Ureter (tissue), 1 donor: ENCODE measurements at regions not wholly inside any gene's neighbourhood (a gene's known extent, or its start where the extent isn't known, plus 50 kb on each side); places are given as distances from the start of the nearest gene placed in this dataset.
"Not testable (repeated sequence)": the region's sequence is repeated elsewhere in the genome, so short reads cannot be mapped to it uniquely, and the experiment has no call there.

ENCODE experiments used
- DNase-seq: peaks from one replicate; pipeline ENCODE4 v3.0.0-alpha.2; 2020; ENCODE audit warnings: low spot score
- donor health status: DM: yes; HTN: yes; CAD: no.

DNA sequence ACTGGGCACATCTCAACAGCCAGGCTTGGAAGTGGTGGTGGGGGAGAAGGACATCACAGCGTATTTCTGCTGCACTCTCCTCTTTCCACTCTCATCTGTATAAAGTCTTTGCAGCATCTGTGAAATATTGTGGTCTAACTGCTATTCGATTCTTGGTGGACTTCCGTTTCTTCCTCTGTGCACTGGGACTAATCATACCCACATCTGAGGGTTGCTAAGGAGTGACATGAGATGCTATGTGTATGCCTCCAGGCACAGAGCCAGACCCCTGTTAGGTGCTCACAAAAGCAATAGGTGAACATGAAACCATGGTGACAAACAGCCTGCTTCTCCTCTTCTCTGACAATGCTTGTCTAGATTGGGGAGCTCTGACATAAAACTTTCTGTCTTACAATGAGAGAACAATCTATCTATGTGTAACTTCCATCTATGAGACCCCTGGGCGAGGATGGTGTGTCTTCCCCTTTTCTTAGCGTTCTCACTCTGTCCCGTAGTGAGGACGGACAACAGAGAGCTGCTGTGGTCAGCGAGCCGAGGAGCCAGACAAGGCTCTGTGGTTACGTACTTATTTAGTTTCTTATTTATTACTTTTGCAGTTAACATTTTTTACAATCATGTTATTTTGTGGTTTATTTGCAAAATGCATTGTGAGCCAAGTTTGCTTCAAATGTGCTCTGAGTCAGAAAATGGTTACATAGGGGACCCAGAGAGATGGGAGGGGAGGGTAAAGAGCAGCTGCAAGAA is 196.7 kb upstream of the TPRG1 start:
- DNase-seq, result no peak

DNA sequence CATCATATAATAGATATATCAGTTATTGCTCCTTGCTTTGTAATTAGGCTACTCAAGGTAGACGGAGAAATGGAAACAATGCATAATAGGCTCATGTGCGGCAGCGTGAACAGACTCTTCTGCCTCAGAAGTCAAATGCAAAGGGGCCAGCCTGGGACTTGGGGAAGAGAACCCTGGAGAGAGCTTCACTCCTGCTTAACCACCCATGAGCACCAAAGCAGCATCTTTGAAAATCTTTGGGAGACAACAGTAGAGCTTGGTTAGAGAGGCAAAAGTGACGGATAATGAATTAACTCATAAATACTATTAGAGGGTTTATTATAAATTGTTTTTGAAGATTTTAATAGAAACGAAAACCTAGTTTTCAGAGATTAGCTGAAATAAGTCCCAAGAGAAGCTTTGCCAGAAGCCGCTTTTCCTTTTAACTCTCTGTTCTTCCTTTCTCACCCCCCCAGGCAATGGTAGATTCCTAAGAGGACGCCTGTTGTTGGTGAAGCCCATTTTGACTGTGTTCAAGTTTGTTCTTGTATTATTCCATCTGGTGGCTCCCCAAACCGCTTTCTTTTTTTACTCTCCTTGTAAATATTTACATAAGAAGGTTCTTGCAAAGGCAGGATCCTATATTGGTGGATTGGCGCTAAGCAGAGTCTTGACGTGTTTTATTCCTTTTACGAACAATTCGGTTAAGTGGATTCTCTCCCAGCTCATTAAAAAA is 196.0 kb upstream of the TPRG1 start:
- no peak for DNase-seq

DNA sequence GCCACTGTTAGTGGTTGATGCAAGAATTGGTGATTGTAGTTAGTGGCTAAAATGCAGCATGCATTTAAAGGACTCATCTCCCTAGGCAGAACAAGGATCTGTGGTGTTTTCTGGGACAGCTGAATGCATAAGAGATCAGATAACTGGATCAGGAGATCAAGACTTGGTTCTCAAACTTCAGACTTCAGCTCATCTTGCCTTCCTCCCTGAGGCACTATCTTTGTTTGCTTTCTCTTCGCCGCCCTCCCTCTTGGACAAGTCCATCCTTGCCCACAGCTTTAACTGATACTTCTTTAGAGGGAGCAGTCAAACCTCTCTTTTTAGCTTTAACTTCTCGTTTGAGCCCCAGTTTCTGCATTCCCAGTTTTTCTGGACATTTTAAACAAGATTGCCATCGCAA is 195.4 kb upstream of the TPRG1 start:
- DNase-seq, result no peak

DNA sequence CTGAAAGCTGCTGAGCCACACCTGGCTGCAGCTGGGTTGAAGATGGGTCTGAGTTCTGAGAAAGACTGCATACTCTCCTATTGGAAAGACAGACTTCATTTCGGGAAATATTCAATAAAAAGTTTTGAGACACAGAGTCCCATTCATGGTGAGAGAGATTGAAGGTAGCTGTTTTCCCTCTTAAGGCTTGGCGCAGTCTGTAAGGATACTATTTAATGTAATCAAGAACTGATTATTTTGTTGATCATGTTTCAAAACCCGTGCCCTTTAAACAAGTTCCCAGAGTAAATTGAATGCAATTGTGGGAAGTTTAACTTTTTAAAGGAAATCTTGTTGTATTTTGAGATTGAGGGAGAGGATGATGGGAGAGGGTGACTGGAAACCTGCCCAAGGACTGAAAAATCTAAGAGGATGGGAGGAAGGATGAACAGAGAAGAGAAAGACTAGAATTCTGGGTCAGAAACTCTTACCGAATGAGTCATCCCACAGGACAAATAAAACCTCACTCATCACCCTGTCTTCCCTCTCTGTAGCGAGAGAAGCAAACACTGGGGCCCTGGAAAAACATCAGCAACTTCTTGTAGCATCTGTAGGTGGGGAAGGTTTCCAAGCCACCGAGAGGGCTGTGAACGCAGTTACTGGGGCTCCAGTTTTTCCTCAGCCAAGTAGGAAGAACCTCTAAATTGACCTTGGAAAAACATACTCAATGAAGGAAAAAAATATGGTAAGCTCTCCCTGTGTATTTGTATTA is 193.2 kb upstream of the TPRG1 start:
- no peak for DNase-seq

DNA sequence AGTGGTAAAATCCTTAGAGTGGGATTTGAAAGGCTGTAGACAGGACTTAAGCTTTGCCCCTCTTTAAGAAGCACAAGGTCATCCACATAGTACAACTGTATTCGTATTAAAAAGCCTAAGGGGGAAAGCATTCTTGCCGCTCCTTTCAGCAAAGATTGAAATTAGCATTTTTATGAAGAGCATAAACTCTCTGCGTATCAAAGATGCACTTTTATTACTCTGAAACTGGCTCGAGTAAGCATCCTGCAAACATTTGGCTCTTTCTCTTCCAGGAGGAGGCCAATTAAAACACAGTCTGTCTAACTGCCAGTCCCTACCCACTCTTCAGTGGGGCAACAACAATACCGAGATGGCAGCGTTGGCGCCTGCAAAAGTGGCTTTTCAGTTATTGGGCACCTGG is 192.5 kb upstream of the TPRG1 start:
- no peak for DNase-seq

DNA sequence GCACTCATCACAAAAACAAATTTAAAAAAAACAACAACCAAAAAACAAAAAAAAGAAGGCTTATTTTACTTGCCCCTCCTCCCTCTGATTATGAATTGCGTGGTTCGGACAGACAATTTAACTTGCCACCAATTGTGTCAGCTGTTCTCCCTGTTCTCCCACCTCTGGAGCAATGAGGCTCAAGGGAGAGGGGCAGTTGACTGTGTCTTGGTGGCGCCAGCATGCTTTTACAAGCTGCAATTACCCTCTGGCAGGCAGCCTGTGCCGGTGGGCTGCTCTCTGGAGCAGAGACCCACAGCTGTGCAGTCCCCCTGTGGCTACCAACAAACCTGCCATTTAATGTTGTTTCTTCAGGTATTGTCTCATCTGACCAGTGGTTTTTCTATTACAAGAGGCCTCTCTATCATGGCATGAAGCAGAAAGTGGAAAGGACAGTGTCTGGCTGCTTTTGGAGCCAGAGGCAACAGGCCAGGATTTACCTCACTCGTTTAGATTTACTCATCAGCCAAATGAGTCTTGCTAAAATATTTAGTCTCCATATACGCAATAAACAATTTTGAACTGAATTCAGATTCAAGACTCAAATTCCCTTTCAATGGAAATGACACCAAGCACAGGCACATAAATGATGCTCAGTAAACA is 192.0 kb upstream of the TPRG1 start:
- DNase-seq, result no peak

DNA sequence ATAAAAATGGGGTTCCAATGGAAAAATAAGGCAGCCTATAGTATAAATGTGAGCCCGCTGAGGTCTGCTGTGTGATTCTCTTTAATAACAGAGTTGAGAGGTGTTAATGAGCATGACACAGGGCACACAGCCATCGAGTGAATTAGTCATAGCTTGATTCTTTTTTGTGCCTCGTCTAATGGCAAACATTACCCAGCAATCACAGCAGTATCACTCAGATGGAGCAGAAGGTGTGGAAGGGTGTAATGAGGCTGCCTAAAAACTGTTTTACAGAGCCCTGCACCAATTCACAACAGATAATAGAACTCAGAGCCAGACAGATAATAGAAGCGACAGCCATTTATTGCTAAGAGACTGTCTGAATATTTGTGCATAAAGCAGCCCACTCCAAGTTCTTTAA is 178.6 kb upstream of the TPRG1 start:
- DNase-seq, result no peak

DNA sequence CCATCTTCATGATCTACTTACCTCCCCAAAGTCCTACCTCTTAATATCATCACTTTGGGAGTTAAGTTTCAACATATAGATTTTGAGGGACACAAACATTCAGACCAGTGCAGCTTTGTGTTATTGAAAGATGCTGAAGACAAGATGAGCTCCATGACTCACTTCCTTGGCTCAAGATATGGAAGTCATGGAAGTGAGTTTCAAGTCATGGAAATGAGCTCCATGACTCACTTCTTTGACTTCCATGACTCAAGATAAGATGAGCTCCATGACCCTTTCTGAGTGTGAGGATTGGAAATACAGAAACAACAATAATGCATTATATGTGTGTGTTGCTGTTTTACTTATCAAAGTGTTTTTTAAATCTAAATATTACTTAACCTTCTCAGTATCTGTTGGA is 170.2 kb upstream of the TPRG1 start:
- DNase-seq, result no peak

DNA sequence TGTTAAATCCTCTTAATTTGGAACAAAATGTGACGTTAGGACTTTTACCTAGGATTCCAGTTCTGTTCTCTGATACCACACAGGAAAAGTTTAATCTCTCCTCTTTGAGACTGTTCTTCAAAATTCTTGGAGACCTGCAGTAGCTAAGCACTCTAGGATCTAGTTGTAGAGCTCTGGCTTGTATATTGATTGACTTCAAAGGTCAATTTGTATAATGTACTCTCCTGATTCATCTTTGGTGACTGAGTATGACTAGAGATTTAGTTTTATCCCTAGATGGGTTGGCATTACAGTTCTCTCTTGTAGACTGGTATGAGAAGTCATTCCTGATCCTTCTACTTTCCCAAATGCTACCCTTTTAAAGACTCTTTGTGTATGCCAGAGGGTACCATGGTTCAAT is 168.4 kb upstream of the TPRG1 start:
- no peak for DNase-seq

DNA sequence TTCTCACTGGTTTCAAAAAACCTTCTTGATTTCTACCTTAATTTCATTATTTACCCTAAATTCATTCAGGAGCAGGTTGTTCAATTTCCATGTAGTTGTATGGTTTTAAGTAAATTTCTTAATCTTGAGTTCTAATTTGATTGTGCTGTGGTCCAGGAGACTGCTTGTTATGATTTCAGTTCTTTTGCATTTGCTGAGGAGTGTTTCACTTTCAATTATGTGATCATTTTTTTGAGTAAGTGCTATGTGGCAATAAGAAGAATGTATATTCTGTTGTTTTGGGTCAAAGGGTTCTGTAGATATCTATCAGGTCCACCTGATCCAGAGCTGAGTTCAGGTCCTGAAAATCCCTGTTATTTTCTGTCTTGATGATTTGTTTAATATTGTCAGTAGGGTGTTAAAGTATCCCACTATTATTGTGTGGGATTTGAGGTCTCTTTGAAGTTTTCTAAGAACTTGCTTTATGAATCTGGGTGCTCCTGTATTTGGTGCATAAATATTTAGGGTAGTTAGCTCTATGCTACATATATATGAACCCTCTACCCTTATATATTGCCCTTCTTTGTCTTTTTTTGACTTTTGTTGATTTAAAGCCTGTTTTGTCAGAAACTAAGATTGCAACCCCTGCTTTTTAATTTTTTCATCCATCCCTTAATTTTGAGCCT is 158.4 kb upstream of the TPRG1 start:
- no peak for DNase-seq

DNA sequence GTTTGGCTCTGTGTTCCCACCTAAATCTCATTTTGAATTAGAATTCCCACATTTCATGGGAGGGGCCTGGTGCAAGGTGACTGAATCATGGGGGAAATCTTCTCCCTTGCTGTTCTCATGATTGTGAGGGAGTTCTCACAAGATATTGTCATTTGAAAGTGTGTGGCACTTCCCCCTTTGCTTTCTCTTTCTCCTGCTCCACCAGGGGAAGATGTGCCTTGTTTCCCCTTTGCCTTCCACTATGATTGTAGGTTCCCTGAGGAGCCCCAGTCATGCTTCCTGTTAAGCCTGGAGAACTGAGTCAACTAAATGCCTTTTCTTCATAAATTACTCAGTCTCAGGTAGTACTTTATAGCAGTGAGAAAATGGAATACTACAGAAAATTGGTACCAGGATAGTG is 157.2 kb upstream of the TPRG1 start:
- no peak for DNase-seq

DNA sequence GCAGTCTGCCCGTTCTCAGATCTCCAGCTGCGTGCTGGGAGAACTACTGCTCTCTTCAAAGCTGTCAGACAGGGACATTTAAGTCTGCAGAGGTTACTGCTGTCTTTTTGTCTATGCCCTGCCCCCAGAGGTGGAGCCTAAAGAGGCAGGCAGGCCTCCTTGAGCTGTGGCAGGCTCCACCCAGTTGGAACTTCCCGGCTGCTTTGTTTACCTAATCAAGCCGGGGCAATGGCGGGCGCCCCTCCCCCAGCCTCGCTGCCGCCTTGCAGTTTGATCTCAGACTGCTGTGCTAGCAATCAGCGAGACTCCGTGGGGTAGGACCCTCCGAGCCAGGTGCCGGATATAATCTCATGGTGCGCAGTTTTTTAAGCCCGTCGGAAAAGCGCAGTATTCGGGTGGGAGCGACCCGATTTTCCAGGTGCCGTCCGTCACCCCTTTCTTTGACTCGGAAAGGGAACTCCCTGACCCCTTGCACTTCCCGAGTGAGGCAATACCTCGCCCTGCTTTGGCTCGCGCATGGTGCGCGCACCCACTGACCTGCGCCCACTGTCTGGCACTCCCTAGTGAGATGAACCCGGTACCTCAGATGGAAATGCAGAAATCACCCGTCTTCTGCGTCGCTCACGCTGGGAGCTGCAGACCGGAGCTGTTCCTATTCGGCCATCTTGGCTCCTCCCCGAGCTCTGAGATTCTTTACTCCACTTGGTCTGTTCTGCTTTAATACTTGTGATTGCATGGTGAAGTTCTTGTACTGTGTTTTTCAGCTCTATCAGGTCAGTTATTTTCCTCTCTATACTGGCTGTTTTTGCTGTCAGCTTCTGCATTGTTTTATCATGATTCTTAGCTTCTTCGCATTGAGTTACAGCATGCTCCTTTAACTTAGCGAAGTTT is 148.9 kb upstream of the TPRG1 start:
- DNase-seq, result not testable (repeated sequence)

DNA sequence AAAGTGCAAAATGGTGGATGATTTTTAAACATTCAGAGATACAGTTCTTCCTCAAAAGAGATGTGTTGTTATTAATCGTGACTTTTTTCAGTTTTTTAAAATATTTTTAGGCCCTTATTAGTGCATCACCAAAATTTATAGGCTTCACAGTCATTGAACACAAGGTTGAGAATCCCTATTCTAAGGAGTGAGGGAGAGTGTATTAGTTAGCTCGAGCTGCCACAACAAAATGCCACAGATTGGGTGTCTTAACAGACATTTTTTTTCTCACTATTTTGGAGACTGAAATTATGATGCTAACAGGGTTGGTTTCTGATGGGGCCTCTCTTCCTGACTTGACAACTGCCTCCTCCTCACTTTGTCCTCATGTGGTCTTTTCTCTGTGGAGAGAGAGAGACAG is 145.9 kb upstream of the TPRG1 start:
- no peak for DNase-seq

DNA sequence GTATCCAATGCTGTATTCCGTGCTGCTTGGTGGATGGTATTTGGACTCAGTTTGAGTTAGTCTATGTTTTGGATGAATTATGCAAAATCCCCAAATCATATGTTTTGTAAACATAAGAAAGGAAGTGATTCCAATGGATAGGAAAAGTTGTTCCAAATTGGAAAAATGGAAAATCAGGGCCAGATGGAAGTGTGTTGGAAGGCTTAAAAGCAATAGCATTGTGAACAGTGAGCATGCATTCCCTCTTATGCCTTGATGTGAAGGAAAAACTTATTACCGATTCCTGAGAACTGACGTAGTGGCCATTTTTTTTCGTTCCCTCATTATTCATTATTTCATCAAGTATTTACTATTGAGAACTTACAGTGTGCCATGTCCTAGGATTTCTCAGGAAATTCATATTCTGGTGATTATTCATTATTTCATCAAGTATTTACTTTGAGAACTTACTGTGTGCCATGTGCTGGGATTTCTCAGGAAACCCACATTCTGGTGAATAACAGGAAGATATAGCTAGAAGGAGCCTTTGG is 144.1 kb upstream of the TPRG1 start:
- DNase-seq, result no peak

DNA sequence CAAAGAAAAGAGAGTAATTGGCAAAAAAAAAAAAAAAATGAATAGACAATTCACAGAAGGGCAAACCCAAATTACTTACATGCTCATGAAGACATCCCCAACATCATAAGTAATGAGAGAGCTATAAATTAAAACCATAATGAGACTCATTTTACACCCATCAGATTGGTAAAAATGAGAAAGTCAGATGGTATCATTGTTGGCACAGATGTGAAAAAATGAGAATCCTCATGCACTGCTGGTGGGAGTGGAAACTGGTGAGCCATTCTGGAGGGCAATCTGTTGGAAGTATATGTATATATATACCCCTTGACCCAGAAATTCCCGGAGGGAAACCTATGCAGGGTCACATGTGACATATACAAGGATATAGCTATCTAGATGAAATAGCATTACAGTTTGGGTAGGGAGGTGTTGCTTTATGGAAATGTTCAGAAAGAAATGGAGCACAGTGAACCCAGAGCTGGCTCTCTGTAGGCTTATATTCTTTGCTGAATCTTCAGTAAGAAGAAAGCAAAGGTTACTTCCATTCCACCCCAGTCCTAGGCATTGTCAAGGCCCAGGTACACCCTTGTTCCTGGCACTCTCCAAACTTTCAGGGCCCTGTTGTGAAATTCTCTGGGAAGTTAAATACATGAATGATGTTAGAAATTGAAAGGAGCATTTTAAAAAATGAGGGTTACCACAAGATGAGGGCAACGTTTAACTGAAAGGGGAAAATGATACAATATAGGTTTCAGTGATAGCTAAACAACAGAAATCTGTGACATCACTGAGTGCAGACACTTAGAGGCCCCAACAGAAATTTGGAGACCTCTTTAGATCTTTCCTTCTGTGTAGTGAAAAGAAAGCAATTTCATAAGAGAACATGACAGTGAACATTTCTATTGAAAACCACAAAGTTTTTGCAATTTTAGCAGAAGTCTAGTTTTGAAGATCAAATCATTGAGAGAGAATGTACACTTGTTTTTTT is 132.7 kb upstream of the TPRG1 start:
- no peak for DNase-seq

DNA sequence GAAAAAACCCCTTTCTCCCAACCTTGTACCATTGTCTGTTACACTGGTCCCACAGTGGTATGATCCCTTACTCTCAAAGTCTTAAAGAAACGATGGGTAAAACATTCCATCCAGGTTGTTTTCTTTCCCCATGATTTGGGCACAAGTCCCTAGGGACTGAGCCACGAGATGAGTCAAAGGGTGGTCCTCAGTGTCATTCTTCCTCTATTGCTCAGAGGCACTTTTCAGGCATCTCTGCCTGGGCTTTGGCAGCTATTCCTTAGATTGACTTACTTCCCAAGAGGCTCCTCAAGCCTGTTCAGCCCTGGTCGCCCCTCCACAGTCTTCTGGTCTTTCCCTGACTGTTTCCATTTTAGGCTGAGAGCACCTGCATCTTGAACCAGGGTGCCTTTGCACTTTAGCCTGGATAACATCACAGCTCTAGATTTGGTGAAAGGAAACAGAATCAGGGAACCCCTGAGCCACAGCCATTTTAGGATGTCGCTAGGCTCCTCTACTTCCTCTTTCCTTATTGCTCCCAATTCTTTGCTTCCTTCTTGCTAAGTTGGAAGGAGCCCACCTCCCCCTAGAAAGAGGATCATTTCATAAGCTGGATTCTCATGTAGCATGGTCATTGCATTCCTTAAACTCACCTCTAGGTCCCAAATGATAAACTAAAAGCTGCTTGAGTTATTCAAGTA is 131.0 kb upstream of the TPRG1 start:
- no peak for DNase-seq

DNA sequence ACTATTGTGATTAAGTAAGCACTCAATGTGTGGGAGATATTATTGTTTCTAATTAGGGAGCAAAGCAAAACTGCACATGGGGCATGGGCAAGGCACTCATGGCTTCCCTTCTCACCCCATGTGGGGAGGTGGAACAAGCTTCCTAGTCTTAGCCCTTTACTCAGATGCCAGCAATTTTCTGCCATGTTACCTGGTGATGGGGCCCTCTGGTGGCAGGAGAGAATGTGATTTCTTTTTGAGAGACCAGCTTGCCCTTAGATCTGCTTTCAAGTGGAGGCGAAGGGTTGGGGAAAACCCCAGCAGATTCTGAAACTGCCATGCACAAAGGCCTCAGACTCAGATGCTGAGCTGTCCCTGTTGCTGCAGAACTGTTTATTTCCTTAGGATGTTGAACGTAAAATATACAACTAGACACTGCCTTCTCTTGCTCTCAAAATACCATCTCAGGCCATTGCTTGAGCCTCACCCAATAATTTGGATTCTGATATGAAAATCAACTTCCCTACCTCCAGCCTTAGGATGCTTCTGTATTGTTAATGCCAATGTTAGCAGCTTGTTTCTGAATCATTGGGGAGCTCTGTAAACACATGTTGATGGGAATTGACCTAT is 130.2 kb upstream of the TPRG1 start:
- DNase-seq, result no peak

DNA sequence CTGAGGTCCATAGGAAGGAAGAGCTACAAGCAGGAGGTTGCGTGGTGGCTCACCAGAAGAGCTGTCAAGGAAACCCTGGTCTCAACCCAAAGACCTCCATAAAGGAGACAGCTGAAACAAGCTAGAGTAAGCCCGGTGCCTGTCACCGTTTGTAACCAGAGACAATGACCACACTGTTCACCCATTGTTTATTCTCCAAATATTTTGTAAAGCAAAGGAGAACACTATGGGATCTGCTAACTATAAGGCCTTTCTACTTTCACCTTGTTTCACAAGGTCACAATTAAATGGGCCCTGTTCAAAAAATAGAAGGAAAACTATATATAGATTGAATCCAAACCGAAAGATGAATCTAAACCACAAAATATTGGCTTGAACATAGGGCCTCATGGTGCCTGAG is 128.9 kb upstream of the TPRG1 start:
- no peak for DNase-seq
